Body of pancreas (tissue), 4 donors: ENCODE measurements at regions not wholly inside any gene's neighbourhood (a gene's known extent, or its start where the extent isn't known, plus 50 kb on each side); places are given as distances from the start of the nearest gene placed in this dataset.
"Not testable (repeated sequence)": the region's sequence is repeated elsewhere in the genome, so short reads cannot be mapped to it uniquely, and the experiment has no call there.

Source experiments
- ATAC-seq: fragments of 150-250 bp; one replicate; pipeline ENCODE4 v1.9.1; 2016
- DNase-seq, 4 donors: peaks; one replicate each; pipeline ENCODE4 v3.0.0-alpha.2; 2019
- H3K27ac ChIP-seq, 4 donors: fragments of 200-600 bp; sonication (generic); 1 replicate in 3 of 4; 2 replicates in 1 of 4; pipeline versions ENCODE4 v1.5.1 to v1.6.1; 2016 to 2019; ENCODE audit warnings: mild to moderate bottlenecking in 1 of 4, mixed read lengths in 1 of 4, moderate library complexity in 1 of 4
- H3K27me3 ChIP-seq, 2 donors: fragments of 200-600 bp; sonication (generic); one replicate each; pipeline ENCODE4 v1.6.0; 2016; ENCODE audit warnings: mild to moderate bottlenecking in 1 of 2
- H3K36me3 ChIP-seq, 2 donors: fragments of 200-600 bp; sonication (generic); replicated peaks in 1 of 2; 2 replicates each; pipeline ENCODE4 v1.5.1; 2016; ENCODE audit warnings: low read depth in 2 of 2; ENCODE audit not compliant: insufficient read depth in 1 of 2
- H3K4me1 ChIP-seq: fragments of 200-600 bp; sonication (generic); one replicate; pipeline ENCODE4 v1.6.0; 2016
- H3K4me3 ChIP-seq, 2 donors: fragments of 200-600 bp; sonication (generic); 1 replicate in 1 of 2; 2 replicates in 1 of 2; pipeline ENCODE4 v1.5.1; 2016 to 2019
- H3K9me3 ChIP-seq, 3 donors: fragments of 200-600 bp; sonication (generic); 1 replicate in 2 of 3; 2 replicates in 1 of 3; pipeline ENCODE4 v1.5.1; 2016
- CTCF ChIP-seq, 7 experiments: fragments of 450-650 bp in 4 of 7; fragments of 200-600 bp in 3 of 7; sonication (generic) in 3 of 7; IDR thresholded peaks; one replicate each; pipeline ENCODE4 v1.5.1; 2016 to 2019; ENCODE audit warnings: antibody characterized with exemption in 7 of 7
- POLR2A ChIP-seq, 3 donors: fragments of 450-650 bp; IDR thresholded peaks; one replicate each; pipeline ENCODE4 v1.6.1; 2016; ENCODE audit warnings: antibody characterized with exemption in 3 of 3, mild to moderate bottlenecking in 2 of 3
- WGBS, 2 donors: methylation state at CpG; one replicate each; pipeline ENCODE4 v1.1.5; 2017; 5-methylcytosine and 5-hydroxymethylcytosine counted together
- intact Hi-C: fragments of 100-400 bp; cut with DNase I; formaldehyde crosslinking; loops from one replicate; pipeline ENCODE4 v1.15.1; 2023

DNA sequence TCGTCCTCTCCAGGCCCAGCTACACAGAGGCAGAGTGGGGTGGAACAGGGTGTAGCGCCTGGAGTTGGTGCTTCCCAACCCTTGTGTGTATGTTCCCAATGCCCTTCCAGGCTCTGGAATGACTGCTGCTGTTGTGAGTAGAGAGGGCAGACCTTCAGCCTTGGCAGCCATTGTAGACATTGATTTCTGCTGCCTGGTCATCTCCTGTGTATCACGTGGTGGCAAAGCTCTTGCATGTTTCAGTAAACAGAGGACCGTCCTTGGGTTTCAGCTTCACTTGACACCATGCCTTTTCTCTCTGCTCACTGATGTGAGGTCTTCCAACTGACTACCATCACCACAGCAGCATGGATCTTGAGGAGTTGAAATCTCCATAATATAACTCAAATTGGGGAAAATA, 397.9 kb downstream of the COG6 start:
- H3K36me3 ChIP-seq: no peaks in the 10 kb centered on the region
- ATAC-seq (no peak), DNase-seq (no peak)
- H3K9me3 ChIP-seq: no peaks in the 10 kb centered on the region
- no peaks in the 10 kb centered on the region for H3K27me3 ChIP-seq
- WGBS, 2 donors: 88 to 91% methylated on average over 4 of the region's 4 CpGs
- no peak overlapping the region for H3K27ac ChIP-seq
- intact Hi-C loops: no loop called here
- no peak overlapping the region for H3K4me3 ChIP-seq
- no peak for TF ChIP-seq POLR2A (IDR thresholded peaks at IDR 0.05)
- TF ChIP-seq CTCF (IDR thresholded peaks at IDR 0.05): no peak
- H3K4me1 ChIP-seq: peaks cover 16% of the 10 kb centered on the region

GRCh38 chr13:40054422-40054821, 399.0 kb downstream of the COG6 start:
- H3K36me3 ChIP-seq, ATAC-seq, H3K9me3 ChIP-seq, H3K27ac ChIP-seq, intact Hi-C loops, DNase-seq, H3K27me3 ChIP-seq, H3K4me3 ChIP-seq: not testable (repeated sequence)
- WGBS, 2 donors: 88 to 94% methylated on average over 3 of the region's 3 CpGs
- peaks cover 24% of the 10 kb centered on the region for H3K4me1 ChIP-seq

- H3K36me3 ChIP-seq: no peaks in the 10 kb centered on the region
- intact Hi-C loops: no loop called here
- no peaks in the 10 kb centered on the region for H3K9me3 ChIP-seq
- 93 to 98% methylated on average over 4 of the region's 4 CpGs for WGBS, 2 donors
- H3K4me1 ChIP-seq: peaks cover 49% of the 10 kb centered on the region
- TF ChIP-seq CTCF (IDR thresholded peaks at IDR 0.05): no peak
- TF ChIP-seq POLR2A (IDR thresholded peaks at IDR 0.05): no peak
- H3K4me3 ChIP-seq: no peak overlapping the region
- H3K27me3 ChIP-seq: no peaks in the 10 kb centered on the region
- no peak overlapping the region for H3K27ac ChIP-seq
- DNase-seq (no peak), ATAC-seq (no peak)
Measured at GRCh38 chr13:40056898-40057619, 401.6 kb downstream of the COG6 start.

DNA sequence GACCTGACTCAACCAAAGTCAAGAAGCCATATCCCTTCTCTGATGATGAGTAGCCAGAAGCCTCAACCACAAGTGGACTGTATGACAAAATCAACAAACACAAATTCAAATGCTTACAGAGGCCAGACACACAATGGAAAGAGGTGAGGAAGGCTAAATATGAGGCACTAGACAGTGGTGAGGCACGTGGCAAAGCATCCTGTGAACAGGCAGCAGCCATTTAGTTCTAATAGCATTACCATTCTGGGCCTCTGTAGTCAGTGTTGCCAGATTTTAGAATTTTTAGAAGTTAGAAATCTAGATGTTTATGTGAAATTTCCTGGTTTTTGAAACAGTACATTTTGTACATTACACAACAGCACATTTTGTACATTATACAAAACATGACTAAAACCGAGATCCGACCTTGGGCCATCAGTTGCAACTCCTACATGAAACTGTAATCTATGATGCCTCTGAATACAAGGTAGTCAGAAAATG, 403.3 kb downstream of the COG6 start:
- intact Hi-C loops: no loop called here
- no peaks in the 10 kb centered on the region for H3K36me3 ChIP-seq
- no peak for ATAC-seq
- H3K9me3 ChIP-seq: no peaks in the 10 kb centered on the region
- no peak overlapping the region for H3K4me3 ChIP-seq
- TF ChIP-seq POLR2A (IDR thresholded peaks at IDR 0.05) (no peak), CTCF (IDR thresholded peaks at IDR 0.05) (no peak)
- WGBS, 2 donors: 57 to 67% methylated on average over 3 of the region's 3 CpGs
- DNase-seq: peak in 3 of 4 donors; percentile 49 to 58 (median 51)
- peak overlapping the region; percentile 91 to 94 (median 92) for H3K27ac ChIP-seq
- H3K27me3 ChIP-seq: no peaks in the 10 kb centered on the region
- H3K4me1 ChIP-seq: peaks cover 67% of the 10 kb centered on the region

GRCh38 chr13:40059540-40060232, 404.2 kb downstream of the COG6 start:
- no peaks in the 10 kb centered on the region for H3K9me3 ChIP-seq
- peak; percentile 71 to 90 (median 82) for DNase-seq
- peaks cover 76% of the 10 kb centered on the region for H3K4me1 ChIP-seq
- no peaks in the 10 kb centered on the region for H3K27me3 ChIP-seq
- TF ChIP-seq POLR2A (IDR thresholded peaks at IDR 0.05): peak in 2 of 3 donors; percentile 72 to 75
- TF ChIP-seq CTCF (IDR thresholded peaks at IDR 0.05): no peak
- 25 to 26% methylated on average over 8 of the region's 8 CpGs for WGBS, 2 donors
- H3K27ac ChIP-seq: peak overlapping the region; percentile 91 to 94 (median 92)
- H3K36me3 ChIP-seq: no peaks in the 10 kb centered on the region
- ATAC-seq: peak; percentile 77
- no peak overlapping the region for H3K4me3 ChIP-seq
- intact Hi-C loops: no loop called here
